CD4-positive, CD25-positive, alpha-beta regulatory T cell (primary cell): ENCODE measurements at regions not wholly inside any gene's neighbourhood (a gene's known extent, or its start where the extent isn't known, plus 50 kb on each side); places are given as distances from the start of the nearest gene placed in this dataset.

Experiments used
- ATAC-seq, 2 donors: fragments of 150-1000 bp; cut with Tn5 transposase; one replicate each; pipeline ENCODE4 v1.10.0; 2021; ENCODE audit warnings: low read depth in 2 of 2, moderate number of reproducible peaks in 2 of 2, moderate library complexity in 1 of 2
- DNase-seq, 3 donors: peaks; one replicate each; pipeline versions ENCODE4 v3.0.0 to v3.0.0-alpha.2; 2012 to 2022; ENCODE audit warnings: mixed read lengths in 1 of 3
- H3K27ac ChIP-seq: one replicate; pipeline ENCODE4 v1.7.0; 2013; ENCODE audit warnings: mild to moderate bottlenecking, low read length; ENCODE audit not compliant: insufficient read depth, poor library complexity, severe bottlenecking
- H3K27me3 ChIP-seq: one replicate; pipeline ENCODE4 v1.7.0; 2013; ENCODE audit warnings: low read length; ENCODE audit not compliant: control insufficient read depth, insufficient read depth
- H3K36me3 ChIP-seq: one replicate; pipeline ENCODE4 v1.7.0; 2013; ENCODE audit warnings: mild to moderate bottlenecking, low read length, moderate library complexity; ENCODE audit not compliant: control insufficient read depth, insufficient read depth
- H3K4me1 ChIP-seq: 2 replicates; pipeline ENCODE4 v1.7.0; 2013; ENCODE audit warnings: mild to moderate bottlenecking, low read length; ENCODE audit not compliant: insufficient read depth, control insufficient read depth, poor library complexity, severe bottlenecking
- H3K4me3 ChIP-seq: one replicate; pipeline ENCODE4 v1.7.0; 2013; ENCODE audit warnings: low read depth, mild to moderate bottlenecking, low read length, moderate library complexity
- H3K9me3 ChIP-seq, 2 experiments: 1 replicate in 1 of 2; 2 replicates in 1 of 2; pipeline ENCODE4 v1.7.0; 2013; ENCODE audit warnings: low read length in 2 of 2, mild to moderate bottlenecking in 1 of 2, moderate library complexity in 1 of 2; ENCODE audit not compliant: control insufficient read depth in 2 of 2
- H3K27ac Mint-ChIP-seq, 3 donors: one replicate each; pipeline ENCODE4 v1.8.0; 2020 to 2022; ENCODE audit warnings: mild to moderate bottlenecking in 3 of 3, mixed read lengths in 3 of 3, moderate library complexity in 2 of 3
- H3K27me3 Mint-ChIP-seq: one replicate; pipeline ENCODE4 v1.8.0; 2022; ENCODE audit warnings: mild to moderate bottlenecking, mixed read lengths
- H3K36me3 Mint-ChIP-seq: one replicate; pipeline ENCODE4 v1.8.0; 2020; ENCODE audit warnings: mixed read lengths
- H3K4me1 Mint-ChIP-seq, 4 donors: one replicate each; pipeline ENCODE4 v1.8.0; 2020 to 2022; ENCODE audit warnings: mixed read lengths in 4 of 4, mild to moderate bottlenecking in 1 of 4
- H3K4me3 Mint-ChIP-seq, 4 donors: one replicate each; pipeline ENCODE4 v1.8.0; 2020 to 2022; ENCODE audit warnings: mild to moderate bottlenecking in 4 of 4, mixed read lengths in 4 of 4, moderate library complexity in 3 of 4
- H3K9me3 Mint-ChIP-seq, 7 donors: one replicate each; pipeline ENCODE4 v1.8.0; 2020 to 2022; ENCODE audit warnings: mixed read lengths in 7 of 7, mild to moderate bottlenecking in 3 of 7, moderate library complexity in 2 of 7

- H3K4me1 ChIP-seq = no peaks in the 10 kb centered on the region
- no peaks in the 10 kb centered on the region for H3K27me3 ChIP-seq
- no peak for DNase-seq
- no peaks in the 10 kb centered on the region for H3K36me3 ChIP-seq
- Mint-ChIP-seq H3K4me1 (no peaks in the 10 kb centered on the region), H3K4me3 (no peak overlapping the region), H3K36me3 (no peaks in the 10 kb centered on the region), H3K27ac (no peak overlapping the region), H3K9me3 (peaks cover 0 to 7% (median 3%) of the 10 kb centered on the region in 7 donors), H3K27me3 (no peaks in the 10 kb centered on the region)
- H3K4me3 ChIP-seq = no peak overlapping the region
- H3K9me3 ChIP-seq = peaks cover 0 to 4% of the 10 kb centered on the region in 2 experiments
- no peak for ATAC-seq
- H3K27ac ChIP-seq = no peak overlapping the region
These were observed 267.7 kb downstream of the PLOD2 start for GRCh38 chr3:145893331-145893730.

GRCh38 chr3:145898487-145898886, 262.5 kb downstream of the PLOD2 start:
- Mint-ChIP-seq H3K36me3 (no peaks in the 10 kb centered on the region), H3K4me3 (no peak overlapping the region), H3K4me1 (no peaks in the 10 kb centered on the region), H3K27me3 (no peaks in the 10 kb centered on the region), H3K9me3 (peaks cover 0 to 10% (median 5%) of the 10 kb centered on the region in 7 donors), H3K27ac (no peak overlapping the region)
- Histone ChIP-seq H3K27ac (no peak overlapping the region), H3K36me3 (no peaks in the 10 kb centered on the region), H3K4me3 (no peak overlapping the region), H3K9me3 (peaks cover 0 to 4% of the 10 kb centered on the region in 2 experiments), H3K27me3 (no peaks in the 10 kb centered on the region), H3K4me1 (no peaks in the 10 kb centered on the region)
- no peak for ATAC-seq
- no peak for DNase-seq

- Histone ChIP-seq H3K9me3 (no peaks in the 10 kb centered on the region), H3K27me3 (no peaks in the 10 kb centered on the region), H3K4me1 (no peaks in the 10 kb centered on the region), H3K4me3 (no peak overlapping the region), H3K36me3 (no peaks in the 10 kb centered on the region), H3K27ac (no peak overlapping the region)
- ATAC-seq = no peak
- no peak overlapping the region for H3K4me3 Mint-ChIP-seq
- no peak overlapping the region for H3K27ac Mint-ChIP-seq
- no peak for DNase-seq
- H3K4me1 Mint-ChIP-seq = no peaks in the 10 kb centered on the region
- H3K9me3 Mint-ChIP-seq = peaks cover 0 to 9% (median 2%) of the 10 kb centered on the region in 7 donors
- no peaks in the 10 kb centered on the region for H3K36me3 Mint-ChIP-seq
- H3K27me3 Mint-ChIP-seq = no peaks in the 10 kb centered on the region
These were observed 261.7 kb downstream of the PLOD2 start for GRCh38 chr3:145899241-145899640.

- no peak for DNase-seq
- no peak overlapping the region for H3K4me3 ChIP-seq
- Mint-ChIP-seq H3K4me3 (no peak overlapping the region), H3K9me3 (peaks cover 0 to 9% (median 2%) of the 10 kb centered on the region in 7 donors), H3K27me3 (no peaks in the 10 kb centered on the region), H3K27ac (no peak overlapping the region), H3K4me1 (no peaks in the 10 kb centered on the region), H3K36me3 (no peaks in the 10 kb centered on the region)
- no peak for ATAC-seq
- no peaks in the 10 kb centered on the region for H3K36me3 ChIP-seq
- no peaks in the 10 kb centered on the region for H3K9me3 ChIP-seq
- no peaks in the 10 kb centered on the region for H3K27me3 ChIP-seq
- no peak overlapping the region for H3K27ac ChIP-seq
- H3K4me1 ChIP-seq = no peaks in the 10 kb centered on the region
These were observed 260.7 kb downstream of the PLOD2 start for GRCh38 chr3:145900056-145900829.

- DNase-seq = no peak
- no peak for ATAC-seq
These were observed 258.8 kb downstream of the PLOD2 start for GRCh38 chr3:145902166-145902565.

GRCh38 chr3:145903472-145904013, 257.4 kb downstream of the PLOD2 start:
- H3K9me3 ChIP-seq = no peaks in the 10 kb centered on the region
- no peak for DNase-seq
- Mint-ChIP-seq H3K9me3 (peaks cover 0 to 9% (median 2%) of the 10 kb centered on the region in 7 donors), H3K4me1 (no peaks in the 10 kb centered on the region), H3K4me3 (no peak overlapping the region), H3K27ac (no peak overlapping the region), H3K36me3 (no peaks in the 10 kb centered on the region), H3K27me3 (no peaks in the 10 kb centered on the region)
- ATAC-seq = no peak
- H3K36me3 ChIP-seq = no peaks in the 10 kb centered on the region
- no peak overlapping the region for H3K27ac ChIP-seq
- no peaks in the 10 kb centered on the region for H3K27me3 ChIP-seq
- H3K4me1 ChIP-seq = no peaks in the 10 kb centered on the region
- H3K4me3 ChIP-seq = no peak overlapping the region

More at GRCh38 chr3:145902166-145902565, 258.8 kb downstream of the PLOD2 start:
- no peaks in the 10 kb centered on the region for H3K36me3 ChIP-seq
- Mint-ChIP-seq H3K27ac (no peak overlapping the region), H3K4me1 (no peaks in the 10 kb centered on the region), H3K9me3 (peaks cover 0 to 6% (median 2%) of the 10 kb centered on the region in 7 donors), H3K27me3 (no peaks in the 10 kb centered on the region), H3K36me3 (no peaks in the 10 kb centered on the region), H3K4me3 (no peak overlapping the region)
- no peaks in the 10 kb centered on the region for H3K4me1 ChIP-seq
- H3K9me3 ChIP-seq = no peaks in the 10 kb centered on the region
- H3K27ac ChIP-seq = no peak overlapping the region
- no peaks in the 10 kb centered on the region for H3K27me3 ChIP-seq
- no peak overlapping the region for H3K4me3 ChIP-seq

GRCh38 chr3:145904138-145904537, 256.8 kb downstream of the PLOD2 start:
- Histone ChIP-seq H3K36me3 (no peaks in the 10 kb centered on the region), H3K27ac (no peak overlapping the region), H3K27me3 (no peaks in the 10 kb centered on the region), H3K9me3 (no peaks in the 10 kb centered on the region), H3K4me1 (no peaks in the 10 kb centered on the region), H3K4me3 (no peak overlapping the region)
- Mint-ChIP-seq H3K27me3 (no peaks in the 10 kb centered on the region), H3K4me1 (no peaks in the 10 kb centered on the region), H3K36me3 (no peaks in the 10 kb centered on the region), H3K27ac (no peak overlapping the region), H3K4me3 (no peak overlapping the region), H3K9me3 (peaks cover 0 to 9% (median 2%) of the 10 kb centered on the region in 7 donors)
- ATAC-seq (no peak), DNase-seq (no peak)

GRCh38 chr3:145906301-145906700, 254.7 kb downstream of the PLOD2 start:
- H3K4me3 Mint-ChIP-seq = no peak overlapping the region
- no peak overlapping the region for H3K4me3 ChIP-seq
- no peaks in the 10 kb centered on the region for H3K4me1 ChIP-seq
- no peaks in the 10 kb centered on the region for H3K36me3 ChIP-seq
- H3K4me1 Mint-ChIP-seq = no peaks in the 10 kb centered on the region
- no peak for DNase-seq
- H3K27ac Mint-ChIP-seq = no peak overlapping the region
- no peaks in the 10 kb centered on the region for H3K36me3 Mint-ChIP-seq
- H3K27me3 ChIP-seq = no peaks in the 10 kb centered on the region
- no peaks in the 10 kb centered on the region for H3K9me3 ChIP-seq
- no peaks in the 10 kb centered on the region for H3K27me3 Mint-ChIP-seq
- no peak overlapping the region for H3K27ac ChIP-seq
- no peak for ATAC-seq
- H3K9me3 Mint-ChIP-seq = peaks cover 0 to 14% (median 2%) of the 10 kb centered on the region in 7 donors
